ENCODE measurements at regions not wholly inside any gene's neighbourhood (a gene's known extent, or its start where the extent isn't known, plus 50 kb on each side); places are given as distances from the start of the nearest gene placed in this dataset.
"Not testable (repeated sequence)": the region's sequence is repeated elsewhere in the genome, so short reads cannot be mapped to it uniquely, and the experiment has no call there.

- not testable (repeated sequence) for TF ChIP-seq POLR2A (IDR thresholded peaks at IDR 0.05; ENCODE audit: low read length); GATA1 (IDR thresholded peaks at IDR 0.05; ENCODE audit: low read depth, low read length)
These were observed 58.2 kb upstream of the RALGPS2 start for GRCh38 chr1:178666891-178667290.
